Immature natural killer cell (primary cell): ENCODE measurements at regions not wholly inside any gene's neighbourhood (a gene's known extent, or its start where the extent isn't known, plus 50 kb on each side); places are given as distances from the start of the nearest gene placed in this dataset.
"Not testable (repeated sequence)": the region's sequence is repeated elsewhere in the genome, so short reads cannot be mapped to it uniquely, and the experiment has no call there.

Experiments used
- DNase-seq, 3 donors: peaks; one replicate each; pipeline ENCODE4 v3.0.0; 2022; ENCODE audit warnings: mixed read lengths in 1 of 3
- H3K27ac Mint-ChIP-seq, 6 donors: one replicate each; pipeline ENCODE4 v1.8.0; 2020; ENCODE audit warnings: mixed read lengths in 6 of 6, mild to moderate bottlenecking in 5 of 6, inconsistent platforms in 4 of 6, moderate library complexity in 3 of 6
- H3K27me3 Mint-ChIP-seq, 3 donors: one replicate each; pipeline ENCODE4 v1.8.0; 2020 to 2021; ENCODE audit warnings: low read depth in 3 of 3, mild to moderate bottlenecking in 3 of 3, mixed read lengths in 3 of 3, moderate library complexity in 3 of 3, inconsistent platforms in 1 of 3
- H3K36me3 Mint-ChIP-seq, 3 donors: one replicate each; pipeline ENCODE4 v1.8.0; 2020; ENCODE audit warnings: mixed read lengths in 3 of 3, inconsistent platforms in 2 of 3, mild to moderate bottlenecking in 2 of 3
- H3K4me1 Mint-ChIP-seq, 2 donors: one replicate each; pipeline ENCODE4 v1.8.0; 2020; ENCODE audit warnings: inconsistent platforms in 2 of 2, mild to moderate bottlenecking in 2 of 2, mixed read lengths in 2 of 2, moderate library complexity in 1 of 2
- H3K4me3 Mint-ChIP-seq, 5 donors: one replicate each; pipeline ENCODE4 v1.8.0; 2020; ENCODE audit warnings: mild to moderate bottlenecking in 5 of 5, mixed read lengths in 5 of 5, inconsistent platforms in 3 of 5, moderate library complexity in 3 of 5
- H3K9me3 Mint-ChIP-seq, 6 donors: one replicate each; pipeline ENCODE4 v1.8.0; 2020; ENCODE audit warnings: mild to moderate bottlenecking in 6 of 6, mixed read lengths in 6 of 6, inconsistent platforms in 4 of 6, moderate library complexity in 3 of 6

GRCh38 chr17:5893741-5894140, 176.4 kb upstream of the WSCD1 start:
- peaks cover 2 to 7% (median 3%) of the 10 kb centered on the region in 3 donors for H3K27me3 Mint-ChIP-seq
- no peak overlapping the region for H3K4me3 Mint-ChIP-seq
- H3K9me3 Mint-ChIP-seq, result no peaks in the 10 kb centered on the region
- no peak for DNase-seq
- no peaks in the 10 kb centered on the region for H3K36me3 Mint-ChIP-seq
- H3K27ac Mint-ChIP-seq, result no peak overlapping the region
- peaks cover 0 to 4% of the 10 kb centered on the region in 2 donors for H3K4me1 Mint-ChIP-seq

GRCh38 chr17:5895276-5895675, 174.9 kb upstream of the WSCD1 start:
- no peak for DNase-seq
- no peak overlapping the region for H3K27ac Mint-ChIP-seq
- H3K27me3 Mint-ChIP-seq, result peaks cover 2 to 5% (median 3%) of the 10 kb centered on the region in 3 donors
- no peak overlapping the region for H3K4me3 Mint-ChIP-seq
- no peaks in the 10 kb centered on the region for H3K9me3 Mint-ChIP-seq
- H3K36me3 Mint-ChIP-seq, result no peaks in the 10 kb centered on the region
- peaks cover 0 to 4% of the 10 kb centered on the region in 2 donors for H3K4me1 Mint-ChIP-seq

- H3K4me3 Mint-ChIP-seq, result no peak overlapping the region
- no peak overlapping the region for H3K27ac Mint-ChIP-seq
- H3K4me1 Mint-ChIP-seq, result peaks cover 0 to 4% of the 10 kb centered on the region in 2 donors
- no peaks in the 10 kb centered on the region for H3K36me3 Mint-ChIP-seq
- no peaks in the 10 kb centered on the region for H3K9me3 Mint-ChIP-seq
- no peak for DNase-seq
- H3K27me3 Mint-ChIP-seq, result peaks cover 2 to 6% (median 3%) of the 10 kb centered on the region in 3 donors
Measured at GRCh38 chr17:5896215-5896614, 174.0 kb upstream of the WSCD1 start.

- no peak for DNase-seq
- Mint-ChIP-seq H3K36me3 (no peaks in the 10 kb centered on the region), H3K27me3 (peaks cover 2 to 9% (median 3%) of the 10 kb centered on the region in 3 donors), H3K4me1 (peaks cover 0 to 4% of the 10 kb centered on the region in 2 donors), H3K4me3 (no peak overlapping the region), H3K27ac (no peak overlapping the region), H3K9me3 (no peaks in the 10 kb centered on the region)
Measured at GRCh38 chr17:5897275-5897911, 172.8 kb upstream of the WSCD1 start.

- H3K4me1 Mint-ChIP-seq, H3K27me3 Mint-ChIP-seq, H3K27ac Mint-ChIP-seq, H3K9me3 Mint-ChIP-seq, H3K36me3 Mint-ChIP-seq, DNase-seq, H3K4me3 Mint-ChIP-seq: not testable (repeated sequence)
Measured at GRCh38 chr17:5897981-5898380, 172.2 kb upstream of the WSCD1 start.

GRCh38 chr17:5898406-5898805, 171.8 kb upstream of the WSCD1 start:
- Mint-ChIP-seq H3K9me3 (no peaks in the 10 kb centered on the region), H3K4me1 (peaks cover 0 to 4% of the 10 kb centered on the region in 2 donors), H3K27me3 (peaks cover 2 to 9% (median 5%) of the 10 kb centered on the region in 3 donors), H3K4me3 (no peak overlapping the region), H3K36me3 (no peaks in the 10 kb centered on the region), H3K27ac (peak overlapping the region in 1 of 6 donors; percentile 40)
- no peak for DNase-seq

- Mint-ChIP-seq H3K36me3 (no peaks in the 10 kb centered on the region), H3K4me1 (peaks cover 0 to 4% of the 10 kb centered on the region in 2 donors), H3K4me3 (no peak overlapping the region), H3K27me3 (peaks cover 2 to 9% (median 7%) of the 10 kb centered on the region in 3 donors), H3K9me3 (no peaks in the 10 kb centered on the region), H3K27ac (no peak overlapping the region)
- DNase-seq, result no peak
Measured at GRCh38 chr17:5899496-5900195, 170.5 kb upstream of the WSCD1 start.

- H3K9me3 Mint-ChIP-seq, result no peaks in the 10 kb centered on the region
- no peaks in the 10 kb centered on the region for H3K36me3 Mint-ChIP-seq
- DNase-seq, result no peak
- H3K27ac Mint-ChIP-seq, result no peak overlapping the region
- peaks cover 0 to 4% of the 10 kb centered on the region in 2 donors for H3K4me1 Mint-ChIP-seq
- H3K27me3 Mint-ChIP-seq, result peaks cover 2 to 9% (median 7%) of the 10 kb centered on the region in 3 donors
- H3K4me3 Mint-ChIP-seq, result no peak overlapping the region
Measured at GRCh38 chr17:5901731-5902130, 168.4 kb upstream of the WSCD1 start.

GRCh38 chr17:5902181-5903140, 167.7 kb upstream of the WSCD1 start:
- Mint-ChIP-seq H3K27me3 (peaks cover 0 to 9% (median 7%) of the 10 kb centered on the region in 3 donors), H3K27ac (no peak overlapping the region), H3K9me3 (no peaks in the 10 kb centered on the region), H3K4me3 (no peak overlapping the region), H3K4me1 (peaks cover 0 to 4% of the 10 kb centered on the region in 2 donors), H3K36me3 (no peaks in the 10 kb centered on the region)
- DNase-seq, result no peak

GRCh38 chr17:5911919-5912318, 158.3 kb upstream of the WSCD1 start:
- Mint-ChIP-seq H3K4me3 (no peak overlapping the region), H3K27ac (no peak overlapping the region), H3K9me3 (no peaks in the 10 kb centered on the region), H3K36me3 (no peaks in the 10 kb centered on the region), H3K4me1 (no peaks in the 10 kb centered on the region), H3K27me3 (peaks cover 0 to 10% (median 0%) of the 10 kb centered on the region in 3 donors)
- DNase-seq, result no peak

- no peak overlapping the region for H3K4me3 Mint-ChIP-seq
- DNase-seq, result no peak
- no peaks in the 10 kb centered on the region for H3K4me1 Mint-ChIP-seq
- H3K36me3 Mint-ChIP-seq, result no peaks in the 10 kb centered on the region
- no peaks in the 10 kb centered on the region for H3K9me3 Mint-ChIP-seq
- H3K27me3 Mint-ChIP-seq, result peaks cover 0 to 5% (median 0%) of the 10 kb centered on the region in 3 donors
- no peak overlapping the region for H3K27ac Mint-ChIP-seq
Measured at GRCh38 chr17:5913032-5913531, 157.1 kb upstream of the WSCD1 start.

GRCh38 chr17:5913641-5914040, 156.5 kb upstream of the WSCD1 start:
- no peak for DNase-seq
- Mint-ChIP-seq H3K9me3 (no peaks in the 10 kb centered on the region), H3K27me3 (peaks cover 0 to 5% (median 0%) of the 10 kb centered on the region in 3 donors), H3K27ac (no peak overlapping the region), H3K36me3 (no peaks in the 10 kb centered on the region), H3K4me1 (no peaks in the 10 kb centered on the region), H3K4me3 (no peak overlapping the region)

GRCh38 chr17:5915337-5915736, 154.8 kb upstream of the WSCD1 start:
- Mint-ChIP-seq H3K27me3 (peaks cover 0 to 5% (median 0%) of the 10 kb centered on the region in 3 donors), H3K9me3 (no peaks in the 10 kb centered on the region), H3K27ac (no peak overlapping the region), H3K4me3 (no peak overlapping the region), H3K36me3 (no peaks in the 10 kb centered on the region), H3K4me1 (no peaks in the 10 kb centered on the region)
- no peak for DNase-seq

- Mint-ChIP-seq H3K4me3 (no peak overlapping the region), H3K9me3 (no peaks in the 10 kb centered on the region), H3K27ac (no peak overlapping the region), H3K4me1 (no peaks in the 10 kb centered on the region), H3K27me3 (peaks cover 0 to 2% (median 0%) of the 10 kb centered on the region in 3 donors), H3K36me3 (no peaks in the 10 kb centered on the region)
- DNase-seq, result no peak
Measured at GRCh38 chr17:5919089-5919488, 151.1 kb upstream of the WSCD1 start.
